GM19395 (cell line): ENCODE measurements at regions not wholly inside any gene's neighbourhood (a gene's known extent, or its start where the extent isn't known, plus 50 kb on each side); places are given as distances from the start of the nearest gene placed in this dataset.

Experiments used
- ATAC-seq: cut with Tn5 transposase; IDR thresholded peaks from one replicate; pipeline ENCODE4 v1.9.1; 2021; ENCODE audit warnings: mild to moderate bottlenecking, moderate library complexity; ENCODE audit not compliant: unreplicated experiment

DNA sequence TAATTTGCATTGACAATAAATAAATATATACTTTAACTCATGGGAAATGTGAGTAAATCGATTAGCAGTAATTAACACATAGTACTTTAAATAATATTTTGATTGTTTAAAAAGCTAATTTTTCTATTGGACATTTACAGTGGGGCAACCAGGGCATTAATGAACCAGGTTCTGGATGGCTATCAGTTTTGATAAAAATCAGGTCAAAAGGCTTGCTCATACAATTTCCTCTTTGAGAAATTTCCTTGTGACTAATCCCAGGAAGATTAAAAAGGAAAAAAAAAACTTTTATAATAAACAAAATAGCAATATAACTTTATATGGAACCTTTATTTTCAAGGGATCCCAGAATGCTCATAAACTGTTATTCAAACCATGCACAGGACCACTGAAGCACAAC, 497.2 kb upstream of the ZEB2 start:
- ATAC-seq = no peak

DNA sequence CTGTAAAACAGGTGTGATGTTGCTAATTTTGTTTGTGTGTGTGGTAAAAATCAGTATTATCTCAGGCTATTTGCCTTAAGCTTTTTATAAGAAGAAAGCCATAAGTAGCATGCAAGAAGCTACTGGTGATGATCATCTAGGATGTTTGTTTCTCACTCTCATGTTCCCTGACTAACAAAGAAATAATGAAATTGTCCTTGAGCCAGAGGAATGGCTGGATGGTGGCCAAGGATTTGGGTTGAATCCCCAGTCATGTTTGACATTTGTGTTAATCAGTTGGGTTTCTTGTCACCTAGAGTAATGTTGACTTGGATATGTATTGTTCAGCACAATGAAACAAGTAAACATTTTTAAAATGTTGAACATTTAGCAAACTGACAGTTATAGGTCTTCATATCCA, 496.8 kb upstream of the ZEB2 start:
- ATAC-seq = no peak

DNA sequence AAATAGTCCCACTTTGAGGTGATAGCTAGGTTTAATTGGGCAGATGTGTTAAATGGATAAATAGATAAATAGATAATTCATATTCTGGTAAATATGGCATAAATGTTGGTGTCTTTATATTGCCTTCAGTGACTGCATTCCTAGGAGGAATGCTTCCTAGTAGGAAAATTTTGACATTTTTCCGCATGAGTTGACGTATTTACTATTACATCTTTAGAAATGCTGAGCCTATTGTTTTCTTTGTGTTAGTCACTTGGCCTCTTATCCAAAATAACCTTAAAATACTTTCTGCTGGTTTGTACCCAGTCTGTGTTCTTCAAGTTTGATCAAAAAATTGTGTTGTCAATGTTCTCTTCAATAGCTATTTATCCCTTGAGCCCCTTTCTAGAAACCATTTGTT, 495.6 kb upstream of the ZEB2 start:
- ATAC-seq = no peak

DNA sequence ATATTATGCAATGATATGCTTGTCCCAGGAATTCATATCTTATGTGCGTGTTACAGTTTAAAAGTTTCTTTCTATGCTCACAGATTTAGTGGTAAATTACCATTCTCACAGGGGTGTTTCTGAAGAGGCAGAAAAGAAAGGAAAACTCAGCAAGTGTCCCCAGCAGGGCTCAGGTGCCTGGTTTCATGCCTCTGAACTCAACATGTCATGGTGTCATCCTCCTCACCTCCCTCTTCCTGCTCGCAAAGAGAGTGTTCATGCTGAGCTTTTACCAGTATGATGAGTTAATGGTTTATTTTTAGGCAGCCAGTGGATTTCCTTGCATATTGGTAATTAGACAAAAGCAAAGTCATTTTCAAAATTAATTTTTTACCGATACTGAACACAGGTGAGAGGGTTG, 492.9 kb upstream of the ZEB2 start:
- ATAC-seq = no peak

DNA sequence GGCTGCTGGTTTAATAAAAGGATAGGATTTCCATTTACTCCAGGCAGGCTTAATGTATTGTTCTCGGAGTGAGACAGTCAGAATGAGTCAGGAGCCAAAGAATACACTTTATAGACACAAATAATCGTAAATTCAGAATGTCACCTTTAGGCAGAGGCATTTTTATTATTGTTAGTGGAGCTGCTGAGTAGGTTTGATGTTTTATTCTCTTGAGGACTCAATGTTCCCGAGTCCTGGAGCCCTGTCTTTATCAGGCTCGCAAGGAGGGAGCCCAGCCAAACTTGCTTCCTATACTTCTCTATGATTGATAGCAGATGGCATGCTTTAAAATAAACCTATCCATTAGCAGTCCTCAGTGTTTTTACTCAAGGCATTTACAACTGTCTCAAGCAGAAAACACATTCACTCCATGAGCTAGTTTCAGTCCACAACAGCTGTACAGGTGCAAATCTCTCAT, 492.3 kb upstream of the ZEB2 start:
- ATAC-seq = no peak

DNA sequence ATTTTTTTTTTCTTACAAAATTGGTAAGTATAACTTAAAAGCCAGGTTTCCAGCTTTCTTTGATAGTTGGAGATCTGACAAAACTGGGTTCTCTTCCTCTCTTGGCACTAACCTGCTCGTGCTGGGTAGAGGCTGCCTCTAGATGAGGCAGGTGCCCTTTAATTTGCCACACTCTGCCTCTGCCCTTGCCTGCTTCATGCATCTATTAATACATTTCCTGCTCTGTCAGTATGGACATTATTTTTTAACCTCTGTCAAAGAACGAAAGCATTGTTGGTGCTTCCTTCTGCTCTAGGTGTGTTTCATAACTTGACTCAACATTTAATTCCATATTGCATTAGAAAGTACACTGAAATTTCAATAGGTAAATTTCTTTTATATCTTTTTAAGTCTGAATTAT, 490.7 kb upstream of the ZEB2 start:
- no peak for ATAC-seq

DNA sequence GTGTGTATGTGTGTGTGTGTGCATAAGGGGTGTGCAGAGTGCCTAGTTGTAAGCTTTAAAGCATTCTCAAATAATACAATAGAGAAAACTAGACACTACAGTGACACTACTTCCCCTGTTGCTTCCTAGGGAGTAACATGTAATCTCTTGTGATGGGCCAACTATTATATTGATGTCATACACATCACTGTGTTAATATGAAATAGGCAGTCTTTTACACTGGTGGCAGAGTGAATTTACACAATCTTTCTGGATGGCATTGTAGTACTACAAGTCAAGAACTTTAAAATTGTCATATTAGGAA, 488.0 kb upstream of the ZEB2 start:
- no peak for ATAC-seq

DNA sequence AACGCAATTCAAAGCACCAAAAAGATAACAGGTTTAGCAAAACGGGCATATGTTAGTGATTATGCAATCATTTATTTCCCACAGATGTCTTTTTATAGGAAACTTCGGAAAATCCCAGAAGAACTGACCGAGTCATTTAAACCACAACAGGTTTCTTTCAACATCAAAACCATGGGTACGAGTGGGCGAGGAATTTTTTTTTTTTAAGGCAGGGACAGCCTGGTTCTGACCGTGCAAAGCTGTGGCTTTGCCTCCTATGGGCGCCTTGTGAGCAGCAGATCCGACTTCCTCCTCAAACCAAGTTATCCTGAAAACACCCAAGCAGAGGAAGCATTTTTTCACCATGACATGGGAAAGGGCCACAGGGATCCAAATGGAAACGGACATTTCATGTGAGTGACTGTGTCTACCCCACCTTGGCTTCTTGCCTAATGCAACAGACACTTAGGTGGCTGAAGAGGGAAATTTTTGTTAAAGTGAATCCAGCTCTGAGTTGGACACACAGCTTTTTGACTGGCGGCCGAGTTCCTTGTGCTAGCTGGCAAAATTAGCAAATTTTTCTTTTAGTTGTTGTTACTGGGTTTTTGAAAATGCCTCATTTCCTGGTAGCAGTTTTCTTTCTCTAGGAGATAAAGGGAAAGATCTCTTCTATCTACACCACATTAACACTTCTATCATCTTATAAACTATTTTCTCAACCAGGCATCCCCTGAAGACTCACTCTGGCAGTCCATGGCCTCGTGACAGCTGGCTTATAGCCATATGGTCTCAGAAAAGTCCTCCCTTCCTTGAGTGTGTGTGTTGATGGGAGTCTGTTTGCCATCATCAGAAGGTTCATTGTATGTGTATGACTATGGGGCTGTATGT, 487.4 kb upstream of the ZEB2 start:
- ATAC-seq = no peak

DNA sequence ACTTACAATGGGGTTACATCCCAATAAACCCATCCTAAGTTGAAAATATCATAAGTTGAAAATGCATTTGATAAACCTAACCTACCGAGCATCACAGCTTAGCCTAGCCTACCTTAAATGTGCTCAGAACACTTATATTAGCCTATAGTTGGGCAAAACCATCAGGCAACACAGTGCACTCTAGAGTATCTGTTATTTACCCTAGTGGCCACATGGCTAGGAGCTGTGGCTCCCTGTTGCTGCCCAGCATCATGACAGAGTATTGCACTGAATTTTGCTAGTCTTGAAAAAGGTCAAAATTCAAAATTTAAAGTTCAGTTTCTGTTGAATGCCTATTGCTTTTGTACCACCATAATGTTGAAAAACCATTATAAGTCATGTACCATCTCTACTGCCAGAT, 482.7 kb upstream of the ZEB2 start:
- ATAC-seq = no peak

DNA sequence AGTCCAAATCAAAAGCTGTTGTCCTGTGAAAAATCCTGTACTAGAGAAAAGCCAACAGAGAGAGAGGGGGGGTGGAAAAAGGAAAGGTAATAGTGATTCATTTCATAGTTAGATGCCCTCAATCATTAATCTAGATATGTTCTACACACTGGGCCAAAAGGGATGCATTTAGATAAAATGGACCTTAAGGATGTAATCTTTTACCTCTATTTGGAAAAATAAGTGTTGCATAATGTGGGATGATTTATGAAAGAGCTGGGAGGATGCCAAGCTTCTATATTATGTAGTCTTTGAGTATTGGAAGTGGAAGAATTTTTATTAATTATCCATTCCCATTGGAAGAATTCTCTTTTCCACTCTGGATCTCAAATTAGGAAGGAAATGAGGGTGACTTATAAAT, 480.5 kb upstream of the ZEB2 start:
- no peak for ATAC-seq

DNA sequence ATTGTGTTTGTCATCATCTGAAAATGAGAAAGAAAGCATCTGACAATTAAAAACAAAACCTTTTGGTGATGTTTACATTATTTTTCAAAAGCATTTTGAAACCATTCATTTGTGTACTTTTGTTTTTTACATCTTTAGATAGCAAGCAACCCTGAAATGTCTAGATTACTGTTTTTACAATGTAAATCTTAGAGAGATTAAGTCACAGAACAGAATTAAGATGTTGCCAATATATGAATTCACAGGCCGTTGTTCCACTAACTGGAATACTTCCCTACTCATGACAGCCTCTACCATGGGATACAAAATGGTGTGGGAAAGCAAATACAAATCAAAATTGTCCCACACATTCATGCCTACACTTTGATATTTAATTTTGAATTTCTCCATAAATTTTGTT, 480.0 kb upstream of the ZEB2 start:
- ATAC-seq = no peak

DNA sequence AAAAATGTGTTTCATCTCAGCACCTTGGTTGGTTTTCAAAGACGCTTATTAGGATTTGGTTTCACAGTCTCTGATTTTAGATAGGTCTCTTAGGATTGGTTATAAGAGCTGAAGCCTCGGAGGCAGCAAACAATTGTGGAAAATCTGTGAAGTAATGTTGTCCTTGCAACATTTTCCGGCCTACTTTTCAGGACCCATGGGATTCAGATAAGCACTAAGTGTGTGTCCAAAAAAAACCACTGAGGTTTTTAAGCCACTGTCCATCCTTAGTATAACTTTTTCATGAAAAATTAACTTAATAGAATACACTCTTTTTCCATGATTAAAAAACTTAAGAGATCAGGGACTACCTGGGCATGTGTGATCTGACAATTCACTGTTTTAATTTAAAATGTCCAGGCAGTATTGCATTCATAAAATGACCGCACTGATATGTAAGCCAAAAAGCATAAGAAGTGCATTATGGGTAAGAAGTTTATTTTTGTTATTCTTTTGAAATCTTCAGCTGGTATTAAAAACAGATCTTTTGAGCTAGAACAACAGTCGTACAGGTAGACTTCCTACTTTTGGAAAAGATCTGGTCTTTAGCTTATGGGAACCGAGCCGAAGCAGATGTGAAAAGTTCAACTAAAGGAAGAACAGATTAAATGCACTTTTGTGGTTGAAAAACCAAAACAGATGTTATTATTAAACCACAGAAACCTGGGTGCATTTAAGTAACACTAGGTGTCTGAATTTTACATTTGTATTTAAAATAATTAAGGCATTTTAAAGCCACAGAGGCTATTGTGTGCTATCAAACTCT, 479.4 kb upstream of the ZEB2 start:
- ATAC-seq = no peak

DNA sequence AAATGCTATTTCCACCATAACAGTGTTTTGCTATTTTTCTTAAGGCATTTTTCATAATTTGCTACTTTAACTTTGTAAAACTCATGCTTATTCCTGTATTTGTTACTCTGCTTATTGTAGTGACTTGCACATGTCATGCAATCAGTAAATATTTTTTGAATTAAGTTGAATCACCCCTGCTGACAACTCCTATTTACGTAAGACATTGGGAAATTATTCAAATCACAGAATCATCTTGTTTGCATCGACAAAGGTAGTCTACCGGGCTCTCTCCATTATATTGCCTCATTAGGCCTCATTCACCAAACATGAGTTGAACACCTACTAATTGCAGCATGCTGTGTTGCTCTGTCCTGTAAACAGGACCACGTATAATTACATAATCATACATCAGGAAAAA, 478.5 kb upstream of the ZEB2 start:
- ATAC-seq = no peak

DNA sequence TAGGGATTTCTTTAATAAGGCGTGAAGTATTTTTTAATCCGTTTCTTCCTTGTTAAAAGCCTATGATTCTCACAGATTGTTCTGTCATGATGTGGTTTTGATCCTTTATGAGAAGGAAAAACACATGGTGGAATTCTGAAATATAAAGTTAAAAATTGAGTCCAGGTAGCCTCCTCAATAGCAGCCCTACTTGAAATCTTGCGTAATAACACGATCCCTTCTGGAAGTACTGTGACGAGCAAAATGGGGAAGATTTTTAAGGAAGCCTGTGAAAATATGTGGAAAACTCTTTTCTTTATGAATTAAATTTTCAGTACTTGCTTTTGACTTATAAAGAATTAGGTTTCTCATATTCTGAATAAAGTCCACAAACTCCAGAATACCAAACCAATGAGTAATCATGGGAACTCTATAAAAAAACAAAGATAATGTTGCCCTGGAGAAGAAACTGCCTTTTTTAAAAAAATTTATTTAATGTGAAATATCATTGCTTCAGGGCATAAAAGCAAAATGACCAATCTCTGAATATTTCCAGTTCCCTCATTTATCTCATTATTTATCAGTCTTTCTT, 476.4 kb upstream of the ZEB2 start:
- ATAC-seq = no peak

DNA sequence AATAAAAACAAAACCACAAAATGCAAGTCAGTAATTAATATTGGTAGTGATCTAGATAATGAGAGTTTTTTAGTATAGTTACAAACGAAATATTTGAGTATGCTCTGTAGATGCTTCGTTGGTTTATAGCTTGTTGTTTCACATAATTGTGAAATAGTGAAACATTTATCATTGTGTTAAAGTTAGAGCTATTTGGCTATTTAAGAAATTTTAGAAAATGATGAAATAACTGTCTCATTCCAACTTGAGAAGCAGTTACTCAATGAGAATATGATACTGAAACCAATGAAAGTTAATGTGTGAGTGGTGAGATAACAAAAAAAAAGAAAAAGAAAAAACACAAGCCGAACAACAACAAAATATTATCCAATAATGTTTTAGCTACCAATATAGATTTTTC, 475.6 kb upstream of the ZEB2 start:
- ATAC-seq = no peak

DNA sequence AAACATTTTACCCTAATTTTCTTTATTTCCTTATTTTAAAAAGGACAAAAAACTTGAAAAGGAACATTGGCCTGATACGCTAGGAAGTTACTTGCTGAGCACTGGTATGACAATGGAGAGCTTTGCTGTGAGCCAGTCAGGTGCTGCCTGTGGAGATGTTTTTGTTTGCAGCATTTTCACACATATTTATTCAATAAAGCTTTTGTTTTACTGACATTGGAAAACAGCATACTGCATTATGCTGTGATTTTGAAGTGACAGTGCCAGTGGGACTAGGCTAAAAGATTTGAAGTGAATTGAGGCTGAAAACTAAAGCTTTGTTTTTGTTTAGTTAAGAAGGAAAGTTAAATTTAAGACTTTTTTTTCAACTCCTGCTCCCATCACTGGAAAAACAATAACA, 470.7 kb upstream of the ZEB2 start:
- no peak for ATAC-seq

DNA sequence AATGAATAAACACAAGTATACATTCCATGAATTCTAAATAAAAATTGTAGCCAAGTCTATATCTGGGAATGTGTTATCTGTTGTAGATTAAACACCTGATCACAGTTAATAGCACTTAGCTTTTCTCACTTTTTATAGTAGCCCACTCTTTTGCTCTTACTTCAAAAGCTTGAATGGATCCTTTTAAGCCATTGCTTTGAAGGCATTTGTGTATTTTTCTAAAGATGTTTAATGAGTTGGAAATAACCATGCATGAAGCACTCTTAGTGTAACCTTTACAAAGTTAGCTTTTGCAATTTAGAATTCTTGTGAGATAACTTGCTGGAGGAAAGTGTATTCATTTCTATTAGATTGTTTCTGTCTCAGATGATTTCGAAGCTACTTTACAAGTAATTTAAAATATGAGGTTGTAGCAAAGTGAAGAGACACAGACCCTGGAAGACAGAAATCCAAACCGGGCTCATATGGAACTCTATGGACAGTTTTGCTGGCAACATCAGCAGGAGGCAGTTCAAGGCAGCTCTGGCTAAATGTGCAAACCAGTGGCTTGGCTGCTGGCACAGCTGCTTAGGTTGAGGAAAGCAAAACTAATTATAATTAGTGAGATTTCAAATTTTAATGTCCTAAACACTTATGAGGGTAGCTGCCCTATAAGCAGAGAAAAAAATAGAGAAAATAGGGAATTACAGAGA, 469.8 kb upstream of the ZEB2 start:
- no peak for ATAC-seq

DNA sequence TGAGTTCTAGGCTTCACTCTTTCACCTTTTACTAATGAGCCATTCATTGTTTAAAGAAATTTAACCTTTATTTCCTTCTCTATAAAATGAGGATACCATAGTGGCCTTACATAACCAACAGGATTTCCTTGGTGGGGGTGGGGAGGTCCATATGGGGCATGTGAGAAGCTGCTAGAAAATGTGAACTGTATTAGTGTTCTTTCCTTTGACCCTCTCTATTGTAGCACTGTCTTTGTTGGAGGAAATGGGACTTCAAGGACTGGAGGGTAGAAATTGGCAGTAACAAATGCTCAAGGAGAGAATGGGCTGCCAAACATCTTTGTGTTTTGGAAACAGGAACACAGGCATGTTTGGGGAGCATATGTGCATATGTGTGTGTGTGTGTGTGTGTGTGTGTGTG, 468.7 kb upstream of the ZEB2 start:
- ATAC-seq = no peak

DNA sequence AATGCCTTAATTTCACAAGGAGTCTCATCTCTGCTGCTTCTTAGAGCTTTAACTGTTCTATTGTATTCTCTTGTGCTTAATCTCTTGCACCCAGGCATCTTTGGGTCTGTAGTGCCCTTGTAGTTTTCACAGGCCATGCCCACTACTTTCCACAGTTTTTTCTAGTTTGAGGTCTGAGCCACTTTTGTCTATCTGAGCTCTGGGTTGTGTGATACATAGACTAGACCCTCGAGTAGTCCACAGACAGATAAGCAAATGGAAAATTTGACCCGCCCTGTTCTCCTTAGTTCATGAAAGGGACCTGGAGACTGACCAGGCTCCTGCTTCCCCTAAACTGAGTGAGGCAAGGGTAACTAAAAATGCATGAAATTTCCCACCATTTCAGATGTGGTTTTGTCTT, 466.8 kb upstream of the ZEB2 start:
- ATAC-seq = no peak

DNA sequence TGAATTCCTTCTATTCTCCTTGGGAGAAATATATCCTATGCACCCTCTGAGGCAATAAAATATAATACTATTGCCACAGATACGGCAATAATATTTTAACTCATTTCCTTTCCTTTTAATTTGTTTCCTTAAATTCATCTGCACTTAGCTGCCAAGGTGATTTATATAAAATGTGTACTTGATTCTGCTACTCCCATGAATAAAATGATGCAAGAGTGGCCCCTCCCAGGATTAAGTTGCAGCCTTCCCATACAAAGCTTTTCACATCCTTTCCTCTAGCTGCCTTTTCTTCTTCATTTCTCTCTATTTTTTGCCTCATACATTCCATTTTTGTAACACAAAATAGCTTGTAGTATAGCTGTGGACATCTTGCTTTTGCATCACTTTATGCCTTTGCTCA, 464.1 kb upstream of the ZEB2 start:
- ATAC-seq = no peak

DNA sequence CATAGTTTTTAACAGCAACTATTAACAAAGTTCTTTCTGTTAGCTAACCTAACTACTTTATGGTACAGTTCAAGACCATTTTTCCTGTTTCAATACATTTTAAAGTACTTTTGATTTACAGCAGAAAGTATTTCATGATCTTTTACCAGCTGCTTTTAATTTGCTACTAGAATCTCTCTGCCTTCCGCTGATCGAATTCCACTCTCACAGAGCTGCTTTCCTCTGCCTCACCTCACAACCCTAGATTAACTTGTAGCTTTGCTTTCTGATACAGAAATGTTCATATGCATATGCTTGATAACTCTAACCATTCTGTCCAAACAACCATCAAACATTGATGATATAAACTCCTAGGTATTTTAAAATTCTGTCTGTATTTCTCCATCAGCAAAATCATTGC, 463.2 kb upstream of the ZEB2 start:
- ATAC-seq = no peak

DNA sequence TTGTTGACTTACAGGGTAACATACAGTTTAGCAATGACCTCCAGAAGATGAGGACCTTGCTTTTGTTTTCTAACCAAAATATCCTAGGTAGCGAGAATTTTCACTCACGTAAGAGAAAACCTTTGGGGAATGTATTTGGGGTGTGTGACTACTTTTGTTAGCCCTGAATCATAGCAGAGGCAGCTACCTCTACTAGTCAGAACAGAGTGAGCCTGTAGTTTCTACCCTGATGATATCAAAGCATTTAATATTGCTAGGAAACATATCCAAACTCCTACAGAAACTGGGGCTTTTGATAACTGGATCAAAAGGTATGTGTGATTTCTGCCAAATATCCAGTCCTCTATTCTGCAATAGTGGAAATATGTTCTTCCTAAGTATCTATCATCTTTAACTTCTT, 462.6 kb upstream of the ZEB2 start:
- ATAC-seq = no peak
